HG02870 (cell line): ENCODE measurements at regions not wholly inside any gene's neighbourhood (a gene's known extent, or its start where the extent isn't known, plus 50 kb on each side); places are given as distances from the start of the nearest gene placed in this dataset.
A peak's percentile ranks its signal among the peaks of the same experiment; 100 is the strongest.
"Not testable (repeated sequence)": the region's sequence is repeated elsewhere in the genome, so short reads cannot be mapped to it uniquely, and the experiment has no call there.

Experiments used
- ATAC-seq: cut with Tn5 transposase; IDR thresholded peaks from one replicate; pipeline ENCODE4 v1.9.1; 2021; ENCODE audit warnings: mild to moderate bottlenecking, moderate library complexity; ENCODE audit not compliant: unreplicated experiment

- peak; percentile 82 for ATAC-seq
Measured at GRCh38 chr7:124257638-124258308, 224.9 kb upstream of the TMEM229A start.

- no peak for ATAC-seq
Measured at GRCh38 chr7:124255041-124255655, 222.3 kb upstream of the TMEM229A start.

- ATAC-seq = no peak
Measured at GRCh38 chr7:124254396-124254795, 221.5 kb upstream of the TMEM229A start.

GRCh38 chr7:124251636-124252035, 218.8 kb upstream of the TMEM229A start:
- ATAC-seq = no peak

GRCh38 chr7:124250297-124251034, 217.6 kb upstream of the TMEM229A start:
- peak; percentile 54 for ATAC-seq

- ATAC-seq = no peak
Measured at GRCh38 chr7:124247691-124248090, 214.8 kb upstream of the TMEM229A start.

GRCh38 chr7:124246262-124246863, 213.5 kb upstream of the TMEM229A start:
- no peak for ATAC-seq

GRCh38 chr7:124244469-124244868, 211.6 kb upstream of the TMEM229A start:
- ATAC-seq = not testable (repeated sequence)

GRCh38 chr7:124219681-124220080, 186.8 kb upstream of the TMEM229A start:
- no peak for ATAC-seq

- no peak for ATAC-seq
Measured at GRCh38 chr7:124208642-124209041, 175.8 kb upstream of the TMEM229A start.

GRCh38 chr7:124208173-124208572, 175.3 kb upstream of the TMEM229A start:
- no peak for ATAC-seq

- ATAC-seq = no peak
Measured at GRCh38 chr7:124205526-124205925, 172.7 kb upstream of the TMEM229A start.

GRCh38 chr7:124202546-124202945, 169.7 kb upstream of the TMEM229A start:
- ATAC-seq = no peak

GRCh38 chr7:124201768-124202349, 169.0 kb upstream of the TMEM229A start:
- ATAC-seq = no peak

- no peak for ATAC-seq
Measured at GRCh38 chr7:124196519-124196918, 163.7 kb upstream of the TMEM229A start.

- ATAC-seq = no peak
Measured at GRCh38 chr7:124192885-124193284, 160.0 kb upstream of the TMEM229A start.

GRCh38 chr7:124191713-124192112, 158.8 kb upstream of the TMEM229A start:
- ATAC-seq = no peak

- no peak for ATAC-seq
Measured at GRCh38 chr7:124191030-124191429, 158.2 kb upstream of the TMEM229A start.

GRCh38 chr7:124188576-124188975, 155.7 kb upstream of the TMEM229A start:
- no peak for ATAC-seq

- ATAC-seq = no peak
Measured at GRCh38 chr7:124187962-124188361, 155.1 kb upstream of the TMEM229A start.

GRCh38 chr7:124183649-124184048, 150.8 kb upstream of the TMEM229A start:
- ATAC-seq = no peak
